ENCODE measurements at regions not wholly inside any gene's neighbourhood (a gene's known extent, or its start where the extent isn't known, plus 50 kb on each side); places are given as distances from the start of the nearest gene placed in this dataset.

DNA sequence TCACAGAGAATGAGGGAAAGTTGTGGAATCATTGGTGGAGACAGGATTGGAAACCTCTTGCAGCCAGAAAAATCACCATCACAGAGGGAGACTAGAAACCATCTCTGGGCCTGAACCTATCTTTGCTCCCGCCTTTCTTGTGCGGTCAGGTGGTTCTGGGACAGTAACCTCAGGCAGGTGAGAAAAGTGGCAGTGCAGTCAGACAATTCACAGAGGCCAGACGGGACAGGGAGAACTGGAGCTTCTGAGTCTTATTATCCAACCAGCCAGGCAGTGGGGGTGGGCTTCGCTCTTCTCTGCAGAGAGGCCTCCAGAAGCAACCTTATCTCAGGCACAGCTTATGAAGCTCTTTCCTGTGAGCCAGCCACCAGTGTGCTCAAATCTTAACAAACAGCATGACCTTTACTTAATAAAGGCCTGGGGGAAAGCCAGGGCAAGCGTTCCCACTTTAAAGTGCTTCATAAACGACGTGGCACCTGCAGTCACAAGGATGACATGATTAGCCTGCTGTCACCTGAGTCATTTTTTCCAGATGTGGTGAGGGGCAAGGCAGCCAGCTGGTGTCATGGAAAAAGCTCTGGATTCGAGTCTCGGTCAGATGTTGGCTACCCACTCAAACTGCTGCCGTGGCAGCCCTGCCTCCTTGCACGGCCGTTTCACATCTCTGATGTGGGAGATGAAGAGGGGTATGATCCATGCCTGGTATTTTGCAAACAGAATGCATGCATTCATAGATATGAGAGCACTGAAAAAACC lies 109.7 kb downstream of the B3GNT2 start:
- no peak overlapping the region for H3K4me3 ChIP-seq (replicated peaks in 1 of 2; ENCODE audit: low read depth in 2 of 2, low read length in 2 of 2)
- DNase-seq (ENCODE audit: low read depth in 2 of 2) = peak in 1 of 2 donors; percentile 17
- TF ChIP-seq, protein P1, sequence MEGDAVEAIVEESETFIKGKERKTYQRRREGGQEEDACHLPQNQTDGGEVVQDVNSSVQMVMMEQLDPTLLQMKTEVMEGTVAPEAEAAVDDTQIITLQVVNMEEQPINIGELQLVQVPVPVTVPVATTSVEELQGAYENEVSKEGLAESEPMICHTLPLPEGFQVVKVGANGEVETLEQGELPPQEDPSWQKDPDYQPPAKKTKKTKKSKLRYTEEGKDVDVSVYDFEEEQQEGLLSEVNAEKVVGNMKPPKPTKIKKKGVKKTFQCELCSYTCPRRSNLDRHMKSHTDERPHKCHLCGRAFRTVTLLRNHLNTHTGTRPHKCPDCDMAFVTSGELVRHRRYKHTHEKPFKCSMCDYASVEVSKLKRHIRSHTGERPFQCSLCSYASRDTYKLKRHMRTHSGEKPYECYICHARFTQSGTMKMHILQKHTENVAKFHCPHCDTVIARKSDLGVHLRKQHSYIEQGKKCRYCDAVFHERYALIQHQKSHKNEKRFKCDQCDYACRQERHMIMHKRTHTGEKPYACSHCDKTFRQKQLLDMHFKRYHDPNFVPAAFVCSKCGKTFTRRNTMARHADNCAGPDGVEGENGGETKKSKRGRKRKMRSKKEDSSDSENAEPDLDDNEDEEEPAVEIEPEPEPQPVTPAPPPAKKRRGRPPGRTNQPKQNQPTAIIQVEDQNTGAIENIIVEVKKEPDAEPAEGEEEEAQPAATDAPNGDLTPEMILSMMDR (IDR thresholded peaks at IDR 0.05; ENCODE audit: low read depth, low read length) = no peak

DNA sequence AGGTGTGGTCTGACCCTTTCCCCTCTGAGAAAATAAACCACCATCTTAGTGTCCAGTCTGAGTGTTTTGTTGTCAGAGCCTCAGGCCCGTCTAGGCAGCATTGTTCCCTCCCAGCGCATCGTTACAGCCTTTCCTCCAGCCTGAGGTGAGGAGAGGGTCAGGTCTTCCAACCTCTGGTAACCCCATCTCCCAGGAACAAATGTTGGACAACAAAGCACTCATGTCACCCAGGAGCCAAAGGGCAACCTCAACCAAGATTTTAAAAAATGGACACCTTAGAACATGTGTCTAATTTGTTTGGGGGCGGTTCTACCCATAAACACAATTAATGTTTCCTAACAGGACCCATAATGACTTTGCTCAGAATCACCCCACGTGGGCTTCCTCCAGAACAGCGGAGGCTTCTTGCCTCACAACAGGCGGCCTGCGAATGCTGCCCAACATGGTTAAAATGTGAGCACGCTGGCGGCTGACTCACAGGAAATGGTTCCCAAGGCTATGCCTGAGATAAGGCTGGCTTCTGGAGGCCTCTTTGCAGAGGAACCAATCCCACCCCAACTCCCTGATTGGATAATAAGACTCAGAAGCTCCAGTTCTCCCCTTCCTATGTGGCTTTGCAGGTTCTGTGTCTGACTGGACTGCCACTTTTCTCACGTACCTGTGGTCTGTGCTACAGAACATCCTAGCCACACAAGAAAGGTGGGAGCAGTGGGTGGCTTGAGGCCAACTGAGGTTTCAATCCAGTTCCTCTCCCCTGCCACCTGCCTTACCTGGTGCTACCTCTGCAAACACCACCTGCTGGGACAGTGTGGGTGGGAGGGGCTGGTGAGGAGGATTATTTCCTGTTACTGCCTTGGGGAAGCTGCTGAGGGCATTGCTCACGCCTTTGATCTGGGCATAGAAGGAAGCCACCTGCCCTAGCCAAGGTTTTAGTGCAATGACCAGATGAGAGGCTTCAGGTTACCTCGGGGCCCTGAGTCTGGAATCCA lies 108.8 kb downstream of the B3GNT2 start:
- peak; percentile 93 to 97 for DNase-seq (ENCODE audit: low read depth in 2 of 2)
- H3K4me3 ChIP-seq (replicated peaks in 1 of 2; ENCODE audit: low read depth in 2 of 2, low read length in 2 of 2) = no peak overlapping the region
- TF ChIP-seq, protein P1 (IDR thresholded peaks at IDR 0.05; ENCODE audit: low read depth, low read length) = no peak

- TF ChIP-seq, protein P1 (IDR thresholded peaks at IDR 0.05; ENCODE audit: low read depth, low read length) = no peak
- no peak for DNase-seq (ENCODE audit: low read depth in 2 of 2)
- H3K4me3 ChIP-seq (replicated peaks in 1 of 2; ENCODE audit: low read depth in 2 of 2, low read length in 2 of 2) = no peak overlapping the region
Measured at GRCh38 chr2:62303788-62304187, 107.9 kb downstream of the B3GNT2 start.

DNA sequence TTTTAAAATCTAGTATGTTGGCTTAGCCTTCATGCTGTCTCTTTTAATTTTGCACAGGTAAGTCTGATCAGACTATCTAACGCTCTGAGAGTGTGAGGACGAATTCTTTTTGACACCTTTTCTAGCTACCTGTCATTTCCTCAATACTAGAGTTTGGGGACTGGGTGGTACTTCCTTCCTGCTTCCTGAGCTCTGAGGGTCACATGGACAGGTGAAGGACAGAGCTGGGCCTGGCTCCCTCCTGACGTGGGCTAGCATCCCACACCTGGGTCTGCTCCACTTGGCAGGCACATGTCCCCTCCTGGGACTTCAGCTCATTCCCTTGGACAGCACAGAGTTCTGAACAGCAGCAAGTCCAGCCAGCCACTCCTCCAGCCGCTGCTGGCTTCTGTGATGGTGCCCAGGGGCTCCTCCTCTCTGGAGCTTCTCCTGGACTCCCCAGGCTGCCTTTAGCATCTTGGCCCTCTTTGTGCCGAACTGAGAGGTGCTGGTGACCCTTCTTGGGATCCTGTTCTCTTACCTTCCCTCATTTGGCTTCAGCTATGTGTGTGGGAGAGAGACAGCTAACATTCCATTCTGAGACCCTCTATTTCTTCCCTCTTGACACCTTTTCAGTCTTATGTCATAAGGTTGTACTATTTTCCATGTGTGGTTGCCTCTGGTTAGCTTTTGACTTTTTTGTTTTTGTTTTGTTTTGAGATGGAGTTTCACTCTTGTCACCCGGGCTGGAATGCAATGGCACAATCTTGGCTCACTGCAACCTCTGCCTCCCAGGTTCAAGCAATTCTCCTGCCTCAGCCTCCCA lies 106.9 kb downstream of the B3GNT2 start:
- DNase-seq (ENCODE audit: low read depth in 2 of 2) = no peak
- TF ChIP-seq, protein P1 (IDR thresholded peaks at IDR 0.05; ENCODE audit: low read depth, low read length) = no peak

GRCh38 chr2:62300925-62301324 lies 105.0 kb downstream of the B3GNT2 start:
- TF ChIP-seq, protein P1 (IDR thresholded peaks at IDR 0.05; ENCODE audit: low read depth, low read length) = no peak
- H3K4me3 ChIP-seq (replicated peaks in 1 of 2; ENCODE audit: low read depth in 2 of 2, low read length in 2 of 2) = no peak overlapping the region
- no peak for DNase-seq (ENCODE audit: low read depth in 2 of 2)

More for the DNA sequence above, 106.9 kb downstream of the B3GNT2 start:
- H3K4me3 ChIP-seq (replicated peaks in 1 of 2; ENCODE audit: low read depth in 2 of 2, low read length in 2 of 2) = no peak overlapping the region

GRCh38 chr2:62297624-62298010 lies 101.7 kb downstream of the B3GNT2 start:
- peak; percentile 36 to 38 for DNase-seq (ENCODE audit: low read depth in 2 of 2)
- no peak overlapping the region for H3K4me3 ChIP-seq (replicated peaks in 1 of 2; ENCODE audit: low read depth in 2 of 2, low read length in 2 of 2)
- TF ChIP-seq, protein P1 (IDR thresholded peaks at IDR 0.05; ENCODE audit: low read depth, low read length) = peak; percentile 26

Measured in cardiac fibroblast (primary cell).